Adipocyte (in vitro differentiated cells): ENCODE measurements at regions not wholly inside any gene's neighbourhood (a gene's known extent, or its start where the extent isn't known, plus 50 kb on each side); places are given as distances from the start of the nearest gene placed in this dataset.
"Not testable (repeated sequence)": the region's sequence is repeated elsewhere in the genome, so short reads cannot be mapped to it uniquely, and the experiment has no call there.

Experiments
- DNase-seq: peaks from one replicate; pipeline ENCODE4 v3.0.0-alpha.2; 2015; ENCODE audit warnings: low read depth
- H3K27me3 ChIP-seq: replicated peaks from 2 replicates; pipeline ENCODE4 v1.7.0; 2013; ENCODE audit warnings: mild to moderate bottlenecking, low read length, moderate library complexity; ENCODE audit not compliant: control insufficient read depth, insufficient read depth
- H3K36me3 ChIP-seq: 2 replicates; pipeline ENCODE4 v1.7.0; 2013; ENCODE audit warnings: low read length, mild to moderate bottlenecking, moderate library complexity; ENCODE audit not compliant: control insufficient read depth, insufficient read depth, severe bottlenecking
- H3K4me1 ChIP-seq: 2 replicates; pipeline ENCODE4 v1.7.0; 2013; ENCODE audit warnings: mild to moderate bottlenecking, low read length, moderate library complexity; ENCODE audit not compliant: control insufficient read depth, insufficient read depth
- H3K4me3 ChIP-seq: 2 replicates; pipeline ENCODE4 v1.7.0; 2013; ENCODE audit warnings: mild to moderate bottlenecking, low read length, moderate library complexity
- H3K9ac ChIP-seq: 2 replicates; pipeline ENCODE4 v1.7.0; 2013; ENCODE audit warnings: mild to moderate bottlenecking, low read length, moderate library complexity
- H3K9me3 ChIP-seq: 2 replicates; pipeline ENCODE4 v1.7.0; 2013; ENCODE audit warnings: mild to moderate bottlenecking, low read length, moderate library complexity; ENCODE audit not compliant: control insufficient read depth

- Histone ChIP-seq H3K4me3 (no peak overlapping the region), H3K9ac (no peak overlapping the region), H3K9me3 (no peaks in the 10 kb centered on the region), H3K36me3 (no peaks in the 10 kb centered on the region), H3K4me1 (no peaks in the 10 kb centered on the region), H3K27me3 (peaks cover 31% of the 10 kb centered on the region)
- DNase-seq = no peak
Observed at GRCh38 chr2:128666596-128666995, 347.9 kb upstream of the HS6ST1 start.

DNA sequence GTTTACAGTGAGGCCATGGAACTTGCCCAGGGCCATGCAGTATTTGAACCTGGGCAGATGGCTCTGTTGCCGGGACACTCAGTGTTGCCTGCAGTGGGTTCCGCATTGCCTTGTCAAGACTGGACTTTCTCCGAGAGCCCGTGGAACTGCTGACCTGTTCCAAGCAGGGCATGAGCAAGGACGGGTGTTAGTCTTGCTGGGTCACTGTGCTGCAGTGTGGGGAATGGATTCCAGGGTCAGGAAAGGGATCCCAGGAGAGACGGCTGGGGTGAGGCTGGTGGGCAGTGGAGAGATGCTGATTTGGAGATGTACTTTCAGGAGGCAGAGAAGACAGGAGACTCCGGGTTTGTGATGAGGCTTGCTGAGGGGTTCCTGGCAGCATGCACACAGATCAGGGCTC is 348.7 kb upstream of the HS6ST1 start:
- DNase-seq = no peak
- Histone ChIP-seq H3K27me3 (peaks cover 23% of the 10 kb centered on the region), H3K4me3 (no peak overlapping the region), H3K4me1 (no peaks in the 10 kb centered on the region), H3K9me3 (no peaks in the 10 kb centered on the region), H3K36me3 (no peaks in the 10 kb centered on the region), H3K9ac (no peak overlapping the region)

DNA sequence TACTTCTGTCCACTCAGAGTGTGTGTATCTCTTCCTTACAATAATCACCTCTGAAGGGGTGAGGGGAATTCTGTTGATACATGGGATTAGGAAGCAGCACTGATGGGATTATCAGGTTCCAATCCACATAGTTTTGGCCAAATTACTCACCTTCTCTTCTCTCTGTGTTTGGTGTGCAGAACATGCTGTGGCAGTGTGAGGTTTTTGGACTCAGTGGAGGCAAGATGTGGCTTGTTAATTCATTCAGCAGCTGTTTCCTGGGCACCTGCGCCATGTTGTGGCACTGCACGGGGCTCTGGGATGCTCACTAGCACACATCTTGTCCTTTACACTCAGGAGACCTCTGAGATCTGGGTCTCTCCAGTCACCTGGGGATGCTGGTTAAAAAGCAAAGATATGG is 350.3 kb upstream of the HS6ST1 start:
- Histone ChIP-seq H3K9me3 (peaks cover 9% of the 10 kb centered on the region), H3K4me3 (no peak overlapping the region), H3K36me3 (no peaks in the 10 kb centered on the region), H3K9ac (no peak overlapping the region), H3K27me3 (peaks cover 15% of the 10 kb centered on the region), H3K4me1 (no peaks in the 10 kb centered on the region)
- DNase-seq = no peak

GRCh38 chr2:128670066-128670465 is 351.4 kb upstream of the HS6ST1 start:
- Histone ChIP-seq H3K4me1 (no peaks in the 10 kb centered on the region), H3K4me3 (no peak overlapping the region), H3K9me3 (peaks cover 16% of the 10 kb centered on the region), H3K9ac (no peak overlapping the region), H3K27me3 (peaks cover 12% of the 10 kb centered on the region), H3K36me3 (no peaks in the 10 kb centered on the region)
- no peak for DNase-seq

GRCh38 chr2:128671981-128672757 is 353.5 kb upstream of the HS6ST1 start:
- H3K4me1 ChIP-seq, H3K36me3 ChIP-seq, H3K4me3 ChIP-seq, H3K9ac ChIP-seq, DNase-seq, H3K27me3 ChIP-seq: not testable (repeated sequence)
- H3K9me3 ChIP-seq = peaks cover 16% of the 10 kb centered on the region

- H3K4me1 ChIP-seq, H3K4me3 ChIP-seq, H3K27me3 ChIP-seq, H3K36me3 ChIP-seq, H3K9me3 ChIP-seq, DNase-seq, H3K9ac ChIP-seq: not testable (repeated sequence)
Observed at GRCh38 chr2:128679680-128680079, 361.0 kb upstream of the HS6ST1 start.

DNA sequence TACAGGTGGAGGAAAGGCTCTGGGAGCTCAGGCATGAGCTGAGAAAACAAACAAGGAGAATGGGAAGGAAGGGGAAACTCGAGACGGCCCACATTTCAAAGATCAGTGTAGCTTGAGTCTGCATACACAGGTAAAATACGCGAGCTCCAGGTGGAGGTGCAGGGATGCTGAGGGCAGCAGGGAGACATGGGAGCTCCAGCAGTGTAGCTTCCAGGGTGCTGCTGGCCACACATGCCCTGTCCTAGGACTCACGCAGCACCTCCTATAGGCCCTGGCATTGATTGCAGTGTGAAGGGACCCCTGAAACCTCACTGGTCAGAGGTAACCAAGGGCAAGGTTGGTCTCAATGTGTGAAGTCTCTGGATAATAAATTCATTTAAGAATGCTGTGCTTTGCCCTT is 362.8 kb upstream of the HS6ST1 start:
- Histone ChIP-seq H3K4me1 (no peaks in the 10 kb centered on the region), H3K27me3 (peaks cover 6% of the 10 kb centered on the region)
- no peak for DNase-seq

GRCh38 chr2:128682266-128682665 is 363.6 kb upstream of the HS6ST1 start:
- Histone ChIP-seq H3K4me3 (no peak overlapping the region), H3K9ac (no peak overlapping the region), H3K9me3 (no peaks in the 10 kb centered on the region), H3K27me3 (peaks cover 9% of the 10 kb centered on the region), H3K4me1 (no peaks in the 10 kb centered on the region), H3K36me3 (no peaks in the 10 kb centered on the region)
- no peak for DNase-seq

More for the DNA sequence above, 362.8 kb upstream of the HS6ST1 start:
- Histone ChIP-seq H3K36me3 (no peaks in the 10 kb centered on the region), H3K9ac (no peak overlapping the region), H3K9me3 (no peaks in the 10 kb centered on the region), H3K4me3 (no peak overlapping the region)

DNA sequence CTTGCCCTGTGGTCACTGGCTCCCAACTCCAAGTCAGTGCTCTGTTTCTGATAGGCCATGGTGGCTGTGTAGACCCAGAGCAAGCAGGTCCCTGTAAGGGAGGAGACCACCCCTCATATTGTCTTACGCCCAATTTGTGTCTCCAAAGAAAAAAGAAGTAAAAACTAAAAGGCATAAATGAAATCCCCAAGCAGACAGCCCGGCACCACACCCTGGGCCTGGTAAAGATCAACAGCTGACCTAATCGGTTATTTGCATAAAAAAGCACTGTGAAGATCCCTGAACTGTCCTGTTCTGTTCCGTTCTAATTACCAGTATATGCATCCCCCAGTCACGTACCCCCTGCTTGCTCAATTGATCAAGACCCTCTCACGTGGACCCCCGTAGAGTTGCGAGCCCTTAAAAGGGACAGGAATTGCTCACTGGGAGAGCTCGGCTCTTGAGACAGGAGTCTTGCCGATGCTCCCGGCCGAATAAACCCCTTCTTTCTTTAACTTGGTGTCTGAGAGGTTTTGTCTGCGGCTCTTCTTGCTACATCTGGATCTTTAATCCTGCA is 364.1 kb upstream of the HS6ST1 start:
- DNase-seq = no peak
- H3K4me3 ChIP-seq = no peak overlapping the region
- no peaks in the 10 kb centered on the region for H3K9me3 ChIP-seq
- H3K9ac ChIP-seq = no peak overlapping the region
- H3K27me3 ChIP-seq = peaks cover 10% of the 10 kb centered on the region
- no peaks in the 10 kb centered on the region for H3K4me1 ChIP-seq
- H3K36me3 ChIP-seq = no peaks in the 10 kb centered on the region

GRCh38 chr2:128684523-128684922 is 365.9 kb upstream of the HS6ST1 start:
- Histone ChIP-seq H3K9me3 (no peaks in the 10 kb centered on the region), H3K4me1 (no peaks in the 10 kb centered on the region), H3K9ac (no peak overlapping the region), H3K4me3 (no peak overlapping the region), H3K27me3 (peaks cover 10% of the 10 kb centered on the region), H3K36me3 (no peaks in the 10 kb centered on the region)
- no peak for DNase-seq

DNA sequence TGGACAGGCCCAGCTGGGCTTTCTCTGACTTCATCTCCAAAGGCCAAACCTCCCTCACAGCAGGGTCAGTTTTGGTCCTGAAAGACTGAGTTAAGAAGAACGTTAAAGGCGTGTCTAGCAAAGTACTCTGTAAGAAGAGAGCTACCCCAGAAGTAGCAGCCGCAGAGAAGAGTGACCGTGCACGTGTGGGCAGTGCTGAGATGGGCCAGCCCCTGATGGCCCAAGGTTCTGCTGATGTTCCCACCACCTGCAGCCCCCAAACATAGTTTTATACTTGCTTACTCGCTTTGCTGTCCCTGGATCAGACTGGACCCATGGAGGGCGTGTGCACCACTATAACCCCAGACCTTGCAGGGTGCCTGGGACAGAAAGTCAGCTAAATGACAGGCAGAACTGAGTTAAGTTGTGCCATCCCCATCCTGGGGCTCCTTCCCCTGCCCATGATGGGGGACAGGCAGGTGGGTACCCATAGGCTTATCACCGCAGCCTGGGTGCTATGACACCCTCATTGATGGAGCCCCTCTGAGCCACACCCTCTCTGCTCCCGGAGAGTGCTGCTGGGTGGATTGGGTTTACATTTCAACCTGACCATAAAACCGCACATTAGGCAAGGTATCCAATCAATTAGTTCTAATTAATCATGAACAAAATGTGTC is 367.3 kb upstream of the HS6ST1 start:
- no peak for DNase-seq
- no peaks in the 10 kb centered on the region for H3K9me3 ChIP-seq
- no peak overlapping the region for H3K4me3 ChIP-seq
- no peak overlapping the region for H3K9ac ChIP-seq
- H3K36me3 ChIP-seq = no peaks in the 10 kb centered on the region
- H3K4me1 ChIP-seq = no peaks in the 10 kb centered on the region
- peaks cover 10% of the 10 kb centered on the region for H3K27me3 ChIP-seq
